Stomach (tissue), 8 donors: ENCODE measurements at regions not wholly inside any gene's neighbourhood (a gene's known extent, or its start where the extent isn't known, plus 50 kb on each side); places are given as distances from the start of the nearest gene placed in this dataset.
A peak's percentile ranks its signal among the peaks of the same experiment; 100 is the strongest.

Experiments
- DNase-seq, 2 donors: peaks; one replicate each; pipeline versions ENCODE4 v3.0.0 to v3.0.0-alpha.2; 2013 to 2019
- H3K27ac ChIP-seq, 5 donors: fragments of 200-600 bp in 4 of 5; sonication (generic) in 4 of 5; one replicate each; pipeline ENCODE4 v1.5.1; 2013 to 2019; ENCODE audit warnings: mild to moderate bottlenecking in 1 of 5, moderate library complexity in 1 of 5
- H3K27me3 ChIP-seq, 3 donors: fragments of 200-600 bp; sonication (generic); one replicate each; pipeline ENCODE4 v1.5.1; 2017 to 2019; ENCODE audit warnings: mixed run types in 1 of 3
- H3K36me3 ChIP-seq, 4 donors: fragments of 200-600 bp; sonication (generic); 1 replicate in 3 of 4; 2 replicates in 1 of 4; pipeline ENCODE4 v1.5.1; 2016 to 2019
- H3K4me1 ChIP-seq, 4 donors: fragments of 200-600 bp; sonication (generic); one replicate each; pipeline ENCODE4 v1.5.1; 2016 to 2019
- H3K4me3 ChIP-seq, 4 donors: fragments of 200-600 bp; sonication (generic) in 3 of 4; one replicate each; pipeline ENCODE4 v1.5.1; 2016 to 2019; ENCODE audit warnings: mild to moderate bottlenecking in 1 of 4
- H3K9me3 ChIP-seq, 4 donors: fragments of 200-600 bp; sonication (generic); one replicate each; pipeline ENCODE4 v1.5.1; 2016 to 2019
- EP300 ChIP-seq: sonication (generic); formaldehyde crosslinking; IDR thresholded peaks from one replicate; pipeline ENCODE4 v1.6.1; 2017; ENCODE audit warnings: antibody characterized with exemption
- POLR2A ChIP-seq, 4 donors: fragments of 450-650 bp; IDR thresholded peaks; one replicate each; pipeline ENCODE4 v1.6.1; 2016; ENCODE audit warnings: antibody characterized with exemption in 4 of 4, control low read depth in 2 of 4, mild to moderate bottlenecking in 1 of 4, moderate library complexity in 1 of 4
- POLR2AphosphoS5 ChIP-seq, 3 donors: sonication (generic); formaldehyde crosslinking; IDR thresholded peaks; one replicate each; pipeline ENCODE4 v1.6.1; 2016; ENCODE audit warnings: antibody characterized with exemption in 3 of 3
- WGBS, 5 donors: extraction: QIAGEN DNeasy Blood & Tissue Kit in 3 of 5; methylation state at CpG; one replicate each; pipeline versions ENCODE4 v1.1.5 to v1.1.7; 2013 to 2018; 5-methylcytosine and 5-hydroxymethylcytosine counted together
- intact Hi-C: fragments of 100-400 bp; cut with DNase I; formaldehyde crosslinking; loops from one replicate; pipeline ENCODE4 v1.15.1; 2023; ENCODE audit warnings: low total_unique reads
- TF ChIP-seq, protein P1 (sequence below), 7 experiments: fragments of 450-650 bp in 4 of 7; fragments of 200-600 bp in 3 of 7; sonication (generic) in 3 of 7; IDR thresholded peaks; one replicate each; pipeline ENCODE4 v1.5.1; 2016 to 2019; ENCODE audit warnings: antibody characterized with exemption in 7 of 7, control low read depth in 2 of 7, mild to moderate bottlenecking in 1 of 7
- donor health status: healthy with polysubstance abuse.
- donor health status: Bipolar disorder and iron deficiency.
- donor health status: healthy.

DNA sequence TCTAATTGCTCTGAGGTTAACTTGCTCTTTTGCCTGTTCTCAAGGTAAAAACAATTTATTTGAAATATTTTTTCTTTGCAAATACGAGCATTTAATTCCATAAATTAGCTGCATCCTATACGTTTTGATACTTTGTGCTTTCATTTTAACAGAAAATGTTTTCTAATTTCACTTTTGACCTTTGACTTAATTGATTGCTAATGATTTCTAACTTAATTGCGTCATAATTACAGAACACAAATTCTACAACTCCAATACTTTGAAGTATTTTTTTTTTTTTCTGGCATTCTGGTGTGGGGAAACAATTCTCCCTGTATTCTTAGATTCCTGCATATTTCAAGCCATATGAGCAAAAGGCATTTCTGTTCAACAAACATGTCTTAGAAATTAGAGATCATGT is 134.0 kb downstream of the ISOC1 start:
- TF ChIP-seq, protein P1, sequence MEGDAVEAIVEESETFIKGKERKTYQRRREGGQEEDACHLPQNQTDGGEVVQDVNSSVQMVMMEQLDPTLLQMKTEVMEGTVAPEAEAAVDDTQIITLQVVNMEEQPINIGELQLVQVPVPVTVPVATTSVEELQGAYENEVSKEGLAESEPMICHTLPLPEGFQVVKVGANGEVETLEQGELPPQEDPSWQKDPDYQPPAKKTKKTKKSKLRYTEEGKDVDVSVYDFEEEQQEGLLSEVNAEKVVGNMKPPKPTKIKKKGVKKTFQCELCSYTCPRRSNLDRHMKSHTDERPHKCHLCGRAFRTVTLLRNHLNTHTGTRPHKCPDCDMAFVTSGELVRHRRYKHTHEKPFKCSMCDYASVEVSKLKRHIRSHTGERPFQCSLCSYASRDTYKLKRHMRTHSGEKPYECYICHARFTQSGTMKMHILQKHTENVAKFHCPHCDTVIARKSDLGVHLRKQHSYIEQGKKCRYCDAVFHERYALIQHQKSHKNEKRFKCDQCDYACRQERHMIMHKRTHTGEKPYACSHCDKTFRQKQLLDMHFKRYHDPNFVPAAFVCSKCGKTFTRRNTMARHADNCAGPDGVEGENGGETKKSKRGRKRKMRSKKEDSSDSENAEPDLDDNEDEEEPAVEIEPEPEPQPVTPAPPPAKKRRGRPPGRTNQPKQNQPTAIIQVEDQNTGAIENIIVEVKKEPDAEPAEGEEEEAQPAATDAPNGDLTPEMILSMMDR (IDR thresholded peaks at IDR 0.05): no peak
- TF ChIP-seq POLR2AphosphoS5 (IDR thresholded peaks at IDR 0.05) (no peak), EP300 (no peak), POLR2A (IDR thresholded peaks at IDR 0.05) (no peak)
- DNase-seq: no peak
- Histone ChIP-seq H3K36me3 (no peaks in the 10 kb centered on the region), H3K4me1 (no peaks in the 10 kb centered on the region), H3K27me3 (no peaks in the 10 kb centered on the region), H3K27ac (no peak overlapping the region), H3K9me3 (peaks cover 0 to 3% (median under 1%) of the 10 kb centered on the region in 4 donors), H3K4me3 (no peak overlapping the region)
- intact Hi-C loops: no loop called here
- WGBS, 5 donors: 62 to 95% (median 84%) methylated on average over 3 of the region's 3 CpGs

DNA sequence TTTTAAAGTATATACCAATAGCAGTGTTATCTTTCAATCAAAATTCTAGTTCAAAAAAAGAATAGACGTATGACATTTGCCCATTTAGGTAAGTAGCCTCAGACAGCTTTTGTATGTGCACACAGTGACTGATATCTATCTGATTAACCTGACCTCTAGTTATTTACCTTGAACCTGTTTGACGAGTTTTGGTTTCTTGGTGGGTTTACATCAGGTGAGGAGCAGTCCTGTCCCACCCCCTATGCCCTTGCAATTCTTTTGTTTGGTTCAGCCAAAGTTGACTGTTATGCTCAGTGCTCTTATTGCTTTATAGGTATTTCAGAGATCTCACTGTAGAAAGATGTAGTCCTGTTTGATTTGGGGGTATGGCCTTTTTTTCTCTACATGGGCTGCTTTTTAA is 147.2 kb downstream of the ISOC1 start:
- no peaks in the 10 kb centered on the region for H3K9me3 ChIP-seq
- TF ChIP-seq POLR2AphosphoS5 (IDR thresholded peaks at IDR 0.05): no peak
- no peak for TF ChIP-seq POLR2A (IDR thresholded peaks at IDR 0.05)
- TF ChIP-seq, protein P1 (IDR thresholded peaks at IDR 0.05): no peak
- TF ChIP-seq EP300: no peak
- H3K27me3 ChIP-seq: no peaks in the 10 kb centered on the region
- H3K4me1 ChIP-seq: no peaks in the 10 kb centered on the region
- H3K36me3 ChIP-seq: no peaks in the 10 kb centered on the region
- DNase-seq: peak in 1 of 2 donors; percentile 28
- no peak overlapping the region for H3K27ac ChIP-seq
- 25 to 50% (median 38%) methylated on average over 2 of the region's 2 CpGs for WGBS, 5 donors
- intact Hi-C loops: no loop called here
- no peak overlapping the region for H3K4me3 ChIP-seq

DNA sequence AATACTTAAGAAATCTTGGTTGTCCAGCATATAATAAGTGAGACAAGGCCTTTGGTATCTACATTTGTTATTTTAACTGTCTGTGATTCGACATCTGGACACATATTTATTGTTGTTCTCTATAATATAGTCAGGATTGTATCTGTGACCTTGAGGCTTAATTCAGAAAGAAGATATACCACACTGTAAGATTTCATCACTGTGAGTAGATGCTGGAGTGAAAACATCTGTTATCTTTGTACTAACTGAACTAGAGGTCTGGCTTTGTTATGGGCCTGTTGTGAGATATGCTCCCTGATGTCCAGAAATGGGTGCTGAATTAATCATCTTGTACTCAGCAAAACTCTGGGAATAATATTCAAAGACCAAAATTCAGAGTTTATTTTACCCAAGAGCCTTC is 148.5 kb downstream of the ISOC1 start:
- Histone ChIP-seq H3K36me3 (no peaks in the 10 kb centered on the region), H3K4me1 (no peaks in the 10 kb centered on the region), H3K9me3 (no peaks in the 10 kb centered on the region), H3K4me3 (no peak overlapping the region), H3K27ac (no peak overlapping the region), H3K27me3 (no peaks in the 10 kb centered on the region)
- TF ChIP-seq POLR2AphosphoS5 (IDR thresholded peaks at IDR 0.05) (no peak), EP300 (no peak), POLR2A (IDR thresholded peaks at IDR 0.05) (no peak)
- TF ChIP-seq, protein P1 (IDR thresholded peaks at IDR 0.05): no peak
- peak in 1 of 2 donors; percentile 6 for DNase-seq
- 33 to 60% (median 45%) methylated on average over 1 of the region's 1 CpG for WGBS, 5 donors
- intact Hi-C loops: no loop called here

DNA sequence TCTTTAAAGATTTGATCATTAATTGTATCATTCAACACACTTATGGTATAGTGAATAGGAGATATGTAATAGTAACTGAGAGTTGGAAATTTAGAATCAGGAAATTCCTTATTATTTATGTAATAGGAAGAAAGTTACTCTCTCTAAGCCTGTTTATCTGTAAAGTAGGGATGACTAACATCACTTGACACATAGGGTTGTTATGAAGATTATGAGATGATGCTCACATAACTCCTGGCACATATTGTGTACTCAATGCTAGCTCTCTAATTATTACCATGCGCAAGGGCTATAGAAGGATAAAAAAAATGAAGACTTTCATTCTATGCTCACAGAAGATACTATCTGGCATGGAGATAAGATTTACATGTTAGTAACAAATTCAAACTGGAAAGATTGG is 149.9 kb downstream of the ISOC1 start:
- H3K27me3 ChIP-seq: no peaks in the 10 kb centered on the region
- H3K9me3 ChIP-seq: no peaks in the 10 kb centered on the region
- DNase-seq: no peak
- no peak overlapping the region for H3K4me3 ChIP-seq
- WGBS, 5 donors: 84 to 97% (median 92%) methylated on average over 1 of the region's 1 CpG
- intact Hi-C loops: no loop called here
- no peaks in the 10 kb centered on the region for H3K36me3 ChIP-seq
- H3K27ac ChIP-seq: no peak overlapping the region
- TF ChIP-seq EP300: no peak
- no peak for TF ChIP-seq POLR2AphosphoS5 (IDR thresholded peaks at IDR 0.05)
- no peak for TF ChIP-seq POLR2A (IDR thresholded peaks at IDR 0.05)
- TF ChIP-seq, protein P1 (IDR thresholded peaks at IDR 0.05): no peak
- no peaks in the 10 kb centered on the region for H3K4me1 ChIP-seq
